H9 (cell line): ENCODE measurements at regions not wholly inside any gene's neighbourhood (a gene's known extent, or its start where the extent isn't known, plus 50 kb on each side); places are given as distances from the start of the nearest gene placed in this dataset.

Source experiments
- DNase-seq: peaks from one replicate; pipeline ENCODE4 v3.0.0-alpha.2; 2017
- H2AFZ ChIP-seq: one replicate; pipeline ENCODE4 v1.6.1; 2013; ENCODE audit warnings: mild to moderate bottlenecking, low read length, control low read depth, moderate library complexity
- H2AK5ac ChIP-seq: 2 replicates; pipeline ENCODE4 v1.6.1; 2013; ENCODE audit warnings: low read length, control low read depth, mixed read lengths; ENCODE audit not compliant: insufficient read length
- H2BK120ac ChIP-seq: one replicate; pipeline ENCODE4 v1.6.1; 2013; ENCODE audit warnings: low read depth, mild to moderate bottlenecking, low read length, control low read depth, inconsistent platforms; ENCODE audit not compliant: poor library complexity, severe bottlenecking
- H2BK12ac ChIP-seq: 2 replicates; pipeline ENCODE4 v1.6.1; 2013; ENCODE audit warnings: low read length, control low read depth, mixed read lengths, low read depth; ENCODE audit not compliant: insufficient read length
- H2BK15ac ChIP-seq: 2 replicates; pipeline ENCODE4 v1.6.1; 2013; ENCODE audit warnings: low read depth, low read length, control low read depth
- H2BK20ac ChIP-seq: one replicate; pipeline ENCODE4 v1.6.1; 2013; ENCODE audit warnings: low read depth, mild to moderate bottlenecking, low read length, control low read depth, inconsistent platforms; ENCODE audit not compliant: poor library complexity, severe bottlenecking
- H2BK5ac ChIP-seq: 2 replicates; pipeline ENCODE4 v1.6.1; 2013; ENCODE audit warnings: low read length, control low read depth, mixed read lengths; ENCODE audit not compliant: insufficient read length
- H3K14ac ChIP-seq: 2 replicates; pipeline ENCODE4 v1.6.1; 2013; ENCODE audit warnings: low read length, control low read depth; ENCODE audit not compliant: insufficient read depth
- H3K18ac ChIP-seq: 2 replicates; pipeline ENCODE4 v1.6.1; 2013; ENCODE audit warnings: low read depth, mild to moderate bottlenecking, mixed read lengths, low read length, control low read depth; ENCODE audit not compliant: insufficient read length
- H3K23ac ChIP-seq: 2 replicates; pipeline ENCODE4 v1.6.1; 2013; ENCODE audit warnings: low read length, control low read depth, mixed read lengths, low read depth; ENCODE audit not compliant: insufficient read length
- H3K23me2 ChIP-seq: 2 replicates; pipeline ENCODE4 v1.6.1; 2013; ENCODE audit warnings: low read depth, mild to moderate bottlenecking, mixed read lengths, low read length, control low read depth; ENCODE audit not compliant: insufficient read length, poor library complexity, severe bottlenecking
- H3K27ac ChIP-seq: 2 replicates; pipeline ENCODE4 v1.5.1; 2013; ENCODE audit warnings: low read length, control low read depth, mixed read lengths, low read depth; ENCODE audit not compliant: insufficient read length
- H3K27me3 ChIP-seq: 2 replicates; pipeline ENCODE4 v1.6.1; 2013; ENCODE audit warnings: low read length, control low read depth, inconsistent platforms; ENCODE audit not compliant: insufficient read depth
- H3K4ac ChIP-seq: 2 replicates; pipeline ENCODE4 v1.6.1; 2013; ENCODE audit warnings: low read depth, mild to moderate bottlenecking, control low read depth, inconsistent platforms, low read length, moderate library complexity
- H3K4me1 ChIP-seq: 2 replicates; pipeline ENCODE4 v1.6.1; 2013; ENCODE audit warnings: low read length, control low read depth, inconsistent platforms; ENCODE audit not compliant: insufficient read depth
- H3K4me2 ChIP-seq: 2 replicates; pipeline ENCODE4 v1.6.1; 2013; ENCODE audit warnings: low read length, control low read depth, mixed read lengths; ENCODE audit not compliant: insufficient read length, insufficient read depth
- H3K56ac ChIP-seq: 2 replicates; pipeline ENCODE4 v1.6.1; 2013; ENCODE audit warnings: low read depth, mild to moderate bottlenecking, mixed read lengths, low read length, control low read depth; ENCODE audit not compliant: insufficient read length
- H3K79me1 ChIP-seq: 2 replicates; pipeline ENCODE4 v1.6.1; 2013; ENCODE audit warnings: low read depth, mild to moderate bottlenecking, moderate library complexity, low read length, control low read depth, inconsistent platforms; ENCODE audit not compliant: insufficient read depth, poor library complexity, severe bottlenecking
- H3K79me2 ChIP-seq: 2 replicates; pipeline ENCODE4 v1.6.1; 2013; ENCODE audit warnings: low read length, control low read depth, inconsistent platforms; ENCODE audit not compliant: insufficient read depth
- H3K9ac ChIP-seq: 2 replicates; pipeline ENCODE4 v1.6.1; 2013; ENCODE audit warnings: low read length, control low read depth, mixed read lengths; ENCODE audit not compliant: insufficient read length; ENCODE audit errors: extremely low read depth
- H3K9me3 ChIP-seq: one replicate; pipeline ENCODE4 v1.6.1; 2013; ENCODE audit warnings: low read depth, low read length, inconsistent platforms; ENCODE audit not compliant: control insufficient read depth
- H3T11ph ChIP-seq: one replicate; pipeline ENCODE4 v1.6.1; 2013; ENCODE audit warnings: mild to moderate bottlenecking, low read length, control low read depth, inconsistent platforms
- H4K20me1 ChIP-seq: one replicate; pipeline ENCODE4 v1.6.1; 2013; ENCODE audit not compliant: control insufficient read depth, insufficient read length, insufficient read depth
- H4K5ac ChIP-seq: 2 replicates; pipeline ENCODE4 v1.6.1; 2013; ENCODE audit warnings: low read depth, mild to moderate bottlenecking, mixed read lengths, low read length, control low read depth; ENCODE audit not compliant: insufficient read length
- H4K8ac ChIP-seq: replicated peaks from 2 replicates; pipeline ENCODE4 v1.6.1; 2013; ENCODE audit warnings: low read length, control low read depth, mixed read lengths, low read depth; ENCODE audit not compliant: insufficient read length
- H4K91ac ChIP-seq: 2 replicates; pipeline ENCODE4 v1.6.1; 2013; ENCODE audit warnings: low read depth, mild to moderate bottlenecking, moderate library complexity, mixed read lengths, low read length, control low read depth; ENCODE audit not compliant: insufficient read length
- H3K27ac Mint-ChIP-seq, 3 experiments: 2 replicates in 2 of 3; 3 replicates in 1 of 3; pipeline ENCODE4 v1.8.0; 2020 to 2021; ENCODE audit warnings: mixed read lengths in 3 of 3, mild to moderate bottlenecking in 1 of 3, moderate library complexity in 1 of 3
- H3K27me3 Mint-ChIP-seq: 2 replicates; pipeline ENCODE4 v1.8.0; 2021; ENCODE audit warnings: low read depth, mild to moderate bottlenecking, moderate library complexity, mixed read lengths
- H3K36me3 Mint-ChIP-seq, 3 experiments: 2 replicates in 2 of 3; 3 replicates in 1 of 3; pipeline ENCODE4 v1.8.0; 2020 to 2021; ENCODE audit warnings: low read depth in 3 of 3, mixed read lengths in 3 of 3; ENCODE audit not compliant: insufficient read depth in 1 of 3
- H3K4me1 Mint-ChIP-seq, 2 experiments: 2 replicates each; pipeline ENCODE4 v1.8.0; 2020; ENCODE audit warnings: mixed read lengths in 2 of 2
- H3K4me3 Mint-ChIP-seq, 2 experiments: 2 replicates in 1 of 2; 3 replicates in 1 of 2; pipeline ENCODE4 v1.8.0; 2020 to 2021; ENCODE audit warnings: mild to moderate bottlenecking in 2 of 2, mixed read lengths in 2 of 2, moderate library complexity in 1 of 2
- H3K9me3 Mint-ChIP-seq, 2 experiments: 2 replicates in 1 of 2; 3 replicates in 1 of 2; pipeline ENCODE4 v1.8.0; 2020; ENCODE audit warnings: mild to moderate bottlenecking in 2 of 2, mixed read lengths in 2 of 2, moderate library complexity in 1 of 2
- CTCF ChIP-seq: fragments of 200-600 bp; sonication (generic); conservative IDR thresholded peaks from 3 replicates; pipeline ENCODE4 v1.8.0; 2021; ENCODE audit warnings: antibody characterized with exemption, mild to moderate bottlenecking
- WGBS: extraction: QIAGEN DNeasy Blood & Tissue Kit; methylation state at CpG from one replicate; pipeline ENCODE4 v1.1.7; 2013; ENCODE audit warnings: missing lambda C conversion rate, low lambda C conversion rate, mixed read lengths; ENCODE audit not compliant: insufficient read length; ENCODE audit errors: extremely low coverage; 5-methylcytosine and 5-hydroxymethylcytosine counted together

- Mint-ChIP-seq H3K4me1 (no peaks in the 10 kb centered on the region), H3K36me3 (no peaks in the 10 kb centered on the region; a peak in 1 of 7 replicates), H3K27ac (no peak overlapping the region), H3K9me3 (peaks cover 6 to 8% of the 10 kb centered on the region in 2 experiments; a peak in 2 of 5 replicates), H3K27me3 (peaks cover 2% of the 10 kb centered on the region), H3K4me3 (no peak overlapping the region)
- no peaks in the 10 kb centered on the region for H3K9me3 ChIP-seq
- no CpG with 5 or more reads among the region's 10 CpGs for WGBS
- no peaks in the 10 kb centered on the region for H3K79me2 ChIP-seq
- no peak overlapping the region for H4K91ac ChIP-seq
- no peak overlapping the region for H4K5ac ChIP-seq
- H4K8ac ChIP-seq = no peak overlapping the region
- no peak overlapping the region for H2AK5ac ChIP-seq
- no peak overlapping the region for H2BK120ac ChIP-seq
- H2BK15ac ChIP-seq = no peak overlapping the region
- H3K18ac ChIP-seq = no peak overlapping the region
- no peak overlapping the region for H3K4me2 ChIP-seq
- no peak overlapping the region for H3T11ph ChIP-seq
- H4K20me1 ChIP-seq = peaks cover 3% of the 10 kb centered on the region
- no peaks in the 10 kb centered on the region for H3K23me2 ChIP-seq
- H2BK20ac ChIP-seq = no peak overlapping the region
- no peak overlapping the region for H3K27ac ChIP-seq
- no peaks in the 10 kb centered on the region for H3K79me1 ChIP-seq
- no peaks in the 10 kb centered on the region for H3K4me1 ChIP-seq
- H3K23ac ChIP-seq = no peak overlapping the region
- H3K56ac ChIP-seq = no peak overlapping the region
- no peak overlapping the region for H2BK5ac ChIP-seq
- H3K4ac ChIP-seq = no peak overlapping the region
- H3K27me3 ChIP-seq = no peaks in the 10 kb centered on the region
- no peak overlapping the region for H3K14ac ChIP-seq
- DNase-seq = no peak
- no peak overlapping the region for H3K9ac ChIP-seq
- H2BK12ac ChIP-seq = no peak overlapping the region
- H2AFZ ChIP-seq = no peak overlapping the region
- no peak for TF ChIP-seq CTCF
Observed at GRCh38 chr2:235343869-235344268, 150.0 kb upstream of the AGAP1 start.
